Prostate gland (tissue), 2 donors: ENCODE measurements at regions not wholly inside any gene's neighbourhood (a gene's known extent, or its start where the extent isn't known, plus 50 kb on each side); places are given as distances from the start of the nearest gene placed in this dataset.

ENCODE experiments used
- DNase-seq: peaks from one replicate; pipeline ENCODE4 v3.0.0-alpha.2; 2019; ENCODE audit warnings: low spot score
- H3K27ac ChIP-seq, 2 donors: fragments of 200-600 bp; sonication (generic); 2 replicates each; pipeline ENCODE4 v1.5.1; 2017 to 2019
- H3K27me3 ChIP-seq: fragments of 200-600 bp; sonication (generic); replicated peaks from 2 replicates; pipeline ENCODE4 v1.5.1; 2019; ENCODE audit not compliant: insufficient read depth
- H3K36me3 ChIP-seq, 2 donors: fragments of 200-600 bp; sonication (generic); 1 replicate in 1 of 2; 2 replicates in 1 of 2; pipeline versions ENCODE4 v1.5.1 to v1.8.1; 2017 to 2019
- H3K4me1 ChIP-seq: fragments of 200-600 bp; sonication (generic); replicated peaks from 2 replicates; pipeline ENCODE4 v1.5.1; 2019
- H3K4me3 ChIP-seq, 2 donors: fragments of 200-600 bp; sonication (generic); 2 replicates each; pipeline ENCODE4 v1.5.1; 2017 to 2019
- H3K9me3 ChIP-seq: fragments of 200-600 bp; sonication (generic); 2 replicates; pipeline ENCODE4 v1.5.1; 2017
- POLR2A ChIP-seq: fragments of 450-650 bp; IDR thresholded peaks from one replicate; pipeline ENCODE4 v1.6.1; 2016; ENCODE audit warnings: antibody characterized with exemption, mild to moderate bottlenecking
- POLR2AphosphoS5 ChIP-seq: sonication (generic); formaldehyde crosslinking; IDR thresholded peaks from one replicate; pipeline ENCODE4 v1.6.1; 2017; ENCODE audit warnings: antibody characterized with exemption
- WGBS: methylation state at CpG from one replicate; pipeline ENCODE4 v1.1.5; 2018; 5-methylcytosine and 5-hydroxymethylcytosine counted together
- intact Hi-C: fragments of 100-400 bp; cut with DNase I; formaldehyde crosslinking; loops from one replicate; pipeline ENCODE4 v1.14.2; 2022
- TF ChIP-seq, protein P1 (sequence below), 4 experiments: fragments of 200-600 bp in 2 of 4; fragments of 450-650 bp in 2 of 4; sonication (generic) in 2 of 4; IDR thresholded peaks; 1 replicate in 3 of 4; 2 replicates in 1 of 4; pipeline ENCODE4 v1.5.1; 2016 to 2019; ENCODE audit warnings: antibody characterized with exemption in 4 of 4, mild to moderate bottlenecking in 2 of 4, moderate library complexity in 2 of 4

GRCh38 chr9:24464319-24464951 lies 81.3 kb downstream of the IZUMO3 start:
- intact Hi-C loops, result no loop called here
- no peak overlapping the region for H3K4me3 ChIP-seq
- DNase-seq, result no peak
- TF ChIP-seq, protein P1, sequence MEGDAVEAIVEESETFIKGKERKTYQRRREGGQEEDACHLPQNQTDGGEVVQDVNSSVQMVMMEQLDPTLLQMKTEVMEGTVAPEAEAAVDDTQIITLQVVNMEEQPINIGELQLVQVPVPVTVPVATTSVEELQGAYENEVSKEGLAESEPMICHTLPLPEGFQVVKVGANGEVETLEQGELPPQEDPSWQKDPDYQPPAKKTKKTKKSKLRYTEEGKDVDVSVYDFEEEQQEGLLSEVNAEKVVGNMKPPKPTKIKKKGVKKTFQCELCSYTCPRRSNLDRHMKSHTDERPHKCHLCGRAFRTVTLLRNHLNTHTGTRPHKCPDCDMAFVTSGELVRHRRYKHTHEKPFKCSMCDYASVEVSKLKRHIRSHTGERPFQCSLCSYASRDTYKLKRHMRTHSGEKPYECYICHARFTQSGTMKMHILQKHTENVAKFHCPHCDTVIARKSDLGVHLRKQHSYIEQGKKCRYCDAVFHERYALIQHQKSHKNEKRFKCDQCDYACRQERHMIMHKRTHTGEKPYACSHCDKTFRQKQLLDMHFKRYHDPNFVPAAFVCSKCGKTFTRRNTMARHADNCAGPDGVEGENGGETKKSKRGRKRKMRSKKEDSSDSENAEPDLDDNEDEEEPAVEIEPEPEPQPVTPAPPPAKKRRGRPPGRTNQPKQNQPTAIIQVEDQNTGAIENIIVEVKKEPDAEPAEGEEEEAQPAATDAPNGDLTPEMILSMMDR (IDR thresholded peaks at IDR 0.05), result no peak
- TF ChIP-seq POLR2A (no peak), POLR2AphosphoS5 (no peak)
- H3K4me1 ChIP-seq, result no peaks in the 10 kb centered on the region
- H3K36me3 ChIP-seq, result no peaks in the 10 kb centered on the region
- 35% methylated on average over 2 of the region's 2 CpGs for WGBS
- no peak overlapping the region for H3K27ac ChIP-seq
- H3K9me3 ChIP-seq, result no peaks in the 10 kb centered on the region
- H3K27me3 ChIP-seq, result no peaks in the 10 kb centered on the region

- H3K27ac ChIP-seq, result no peak overlapping the region
- H3K4me3 ChIP-seq, result no peak overlapping the region
- H3K36me3 ChIP-seq, result no peaks in the 10 kb centered on the region
- 72% methylated on average over 4 of the region's 4 CpGs for WGBS
- TF ChIP-seq POLR2AphosphoS5 (no peak), POLR2A (no peak)
- TF ChIP-seq, protein P1 (IDR thresholded peaks at IDR 0.05), result no peak
- no peak for DNase-seq
- no peaks in the 10 kb centered on the region for H3K9me3 ChIP-seq
- intact Hi-C loops, result no loop called here
- H3K4me1 ChIP-seq, result no peaks in the 10 kb centered on the region
- H3K27me3 ChIP-seq, result no peaks in the 10 kb centered on the region
These were observed 82.7 kb downstream of the IZUMO3 start for GRCh38 chr9:24462951-24463350.

GRCh38 chr9:24460781-24461180 lies 84.9 kb downstream of the IZUMO3 start:
- WGBS, result 66% methylated on average over 5 of the region's 5 CpGs
- no peaks in the 10 kb centered on the region for H3K4me1 ChIP-seq
- no peak overlapping the region for H3K27ac ChIP-seq
- intact Hi-C loops, result no loop called here
- no peak overlapping the region for H3K4me3 ChIP-seq
- DNase-seq, result no peak
- H3K36me3 ChIP-seq, result no peaks in the 10 kb centered on the region
- no peaks in the 10 kb centered on the region for H3K9me3 ChIP-seq
- H3K27me3 ChIP-seq, result no peaks in the 10 kb centered on the region
- TF ChIP-seq POLR2AphosphoS5, result no peak
- TF ChIP-seq POLR2A, result no peak
- TF ChIP-seq, protein P1 (IDR thresholded peaks at IDR 0.05), result no peak

DNA sequence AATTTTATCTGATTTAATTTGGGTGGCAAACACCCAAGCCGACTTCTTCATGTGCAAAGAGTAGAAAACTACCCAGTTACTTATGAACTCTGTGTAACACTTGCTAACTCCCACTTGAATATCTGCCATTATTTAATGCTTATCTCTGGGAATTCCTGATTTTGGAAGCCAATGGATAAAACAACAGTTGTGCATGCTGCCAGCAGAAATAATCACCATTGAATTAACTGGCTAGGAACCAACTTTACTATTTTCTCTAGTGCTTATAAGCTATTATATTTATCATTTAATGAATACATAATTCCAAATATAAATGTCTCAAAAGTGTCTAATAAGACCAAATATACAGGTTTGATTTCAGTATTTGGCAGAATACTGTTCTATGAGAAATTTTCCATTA lies 85.7 kb downstream of the IZUMO3 start:
- TF ChIP-seq, protein P1 (IDR thresholded peaks at IDR 0.05), result no peak
- no peak for TF ChIP-seq POLR2AphosphoS5
- TF ChIP-seq POLR2A, result no peak
- Histone ChIP-seq H3K36me3 (no peaks in the 10 kb centered on the region), H3K4me1 (no peaks in the 10 kb centered on the region), H3K4me3 (no peak overlapping the region), H3K9me3 (no peaks in the 10 kb centered on the region), H3K27me3 (no peaks in the 10 kb centered on the region), H3K27ac (no peak overlapping the region)
- DNase-seq, result no peak
- 79% methylated on average over 1 of the region's 1 CpG for WGBS
- intact Hi-C loops, result no loop called here

GRCh38 chr9:24451346-24451745 lies 94.4 kb downstream of the IZUMO3 start:
- WGBS, result 80% methylated on average over 2 of the region's 2 CpGs
- TF ChIP-seq, protein P1 (IDR thresholded peaks at IDR 0.05), result no peak
- TF ChIP-seq POLR2A, result no peak
- TF ChIP-seq POLR2AphosphoS5, result no peak
- Histone ChIP-seq H3K4me1 (no peaks in the 10 kb centered on the region), H3K27me3 (no peaks in the 10 kb centered on the region), H3K4me3 (no peak overlapping the region), H3K27ac (no peak overlapping the region), H3K9me3 (no peaks in the 10 kb centered on the region), H3K36me3 (no peaks in the 10 kb centered on the region)
- DNase-seq, result no peak
- intact Hi-C loops, result no loop called here
